ENCODE measurements at regions not wholly inside any gene's neighbourhood (a gene's known extent, or its start where the extent isn't known, plus 50 kb on each side); places are given as distances from the start of the nearest gene placed in this dataset.

- Histone ChIP-seq H3K79me2 (ENCODE audit: control insufficient read depth in 1 of 2, insufficient read depth in 2 of 2, low read length in 2 of 2) (no peaks in the 10 kb centered on the region), H3K4me2 (ENCODE audit: insufficient read depth in 1 of 2, low read depth in 2 of 2, low read length in 2 of 2) (no peak overlapping the region), H4K5ac (ENCODE audit: insufficient read length, low read depth, low read length) (no peak overlapping the region), H2BK20ac (ENCODE audit: low read length) (no peak overlapping the region), H4K8ac (ENCODE audit: extremely low read depth, insufficient read depth, low read length) (no peak overlapping the region), H3K9me3 (ENCODE audit: insufficient read depth in 2 of 2, low read depth in 1 of 2, low read length in 1 of 2) (no peaks in the 10 kb centered on the region), H3K4me3 (ENCODE audit: extremely low read depth in 1 of 4, insufficient read depth in 2 of 4, low read depth in 3 of 4, low read length in 4 of 4) (no peak overlapping the region; a peak in 1 of 8 replicates), H2AFZ (ENCODE audit: low read length) (peak overlapping the region; percentile 90), H3K27me3 (replicated peaks in 1 of 4; ENCODE audit: control insufficient read depth in 3 of 4, extremely low read depth in 1 of 4, insufficient read depth in 3 of 4, low read length in 3 of 4) (no peaks in the 10 kb centered on the region), H3K14ac (ENCODE audit: insufficient read length) (no peak overlapping the region), H3K4ac (replicated peaks; ENCODE audit: insufficient read length, low read depth, low read length) (no peak overlapping the region), H3K56ac (replicated peaks; ENCODE audit: insufficient read length, low read depth, low read length) (no peak overlapping the region), H2AK5ac (ENCODE audit: low read depth, low read length) (no peak overlapping the region), H3K79me1 (ENCODE audit: low read depth, low read length) (no peaks in the 10 kb centered on the region), H3K9ac (replicated peaks in 1 of 4; ENCODE audit: extremely low read depth in 1 of 4, low read depth in 3 of 4, low read length in 3 of 4) (no peak overlapping the region), H2BK12ac (ENCODE audit: low read depth, low read length) (no peak overlapping the region), H4K91ac (replicated peaks; ENCODE audit: insufficient read length, low read length) (no peak overlapping the region), H2BK120ac (replicated peaks; ENCODE audit: low read depth, low read length) (no peak overlapping the region), H3K4me1 (replicated peaks in 1 of 4; ENCODE audit: control insufficient read depth in 3 of 4, insufficient read depth in 4 of 4, low read length in 3 of 4) (no peaks in the 10 kb centered on the region; a peak in 2 of 7 replicates), H3K36me3 (ENCODE audit: control insufficient read depth in 2 of 4, insufficient read depth in 4 of 4, low read length in 3 of 4) (no peaks in the 10 kb centered on the region), H2BK15ac (ENCODE audit: low read length) (no peak overlapping the region), H2BK5ac (ENCODE audit: low read depth, low read length) (no peak overlapping the region), H4K20me1 (replicated peaks in 1 of 2; ENCODE audit: control insufficient read depth in 1 of 2, insufficient read depth in 2 of 2, low read length in 2 of 2) (no peaks in the 10 kb centered on the region), H3K23me2 (ENCODE audit: low read depth, low read length) (no peaks in the 10 kb centered on the region), H3K27ac (ENCODE audit: low read depth, low read length) (no peak overlapping the region), H3K18ac (ENCODE audit: extremely low read depth, low read length) (no peak overlapping the region), H3K23ac (ENCODE audit: insufficient read length) (no peak overlapping the region)
- ChIA-PET CTCF (ENCODE audit: partially characterized antibody) (interaction anchor here (0.7 to 1.9 kb wide), 4 partner anchors 10 to 155 kb away, joined by 3 to 7 read pairs (median 5); no protein-coding TSS in a partner anchor), POLR2A (ENCODE audit: partially characterized antibody) (no interaction called here)
- FAIRE-seq (no peak), DNase-seq (ENCODE audit: low read depth in 1 of 2, low spot score in 2 of 2) (no peak)
- 92% methylated on average over 19 of the region's 19 CpGs; no CpG with 5 or more reads in 1 of the 2 experiments for whole genome bisulfite sequencing, 2 experiments (ENCODE audit: extremely low coverage in 1 of 2, insufficient coverage in 1 of 2, insufficient read length in 1 of 2, insufficient replicate concordance in 2 of 2, low coverage in 1 of 2, low lambda C conversion rate in 2 of 2, missing lambda C conversion rate in 1 of 2)
- TF ChIP-seq MAFK (IDR thresholded peaks at IDR 0.05; ENCODE audit: low read depth, low read length) (no peak), NANOG (IDR thresholded peaks at IDR 0.05; ENCODE audit: insufficient read depth, low read depth, low read length, poor library complexity, severe bottlenecking) (no peak), RFX5 (IDR thresholded peaks at IDR 0.05; ENCODE audit: borderline replicate concordance, low read depth, low read length) (no peak), YY1 (IDR thresholded peaks at IDR 0.05; ENCODE audit: low read depth, low read length) (no peak), KDM1A (IDR thresholded peaks at IDR 0.05; ENCODE audit: borderline replicate concordance, low read length) (no peak), ASH2L (IDR thresholded peaks at IDR 0.05; ENCODE audit: low read length) (no peak), GABPA (IDR thresholded peaks at IDR 0.05; ENCODE audit: borderline replicate concordance, insufficient read depth, low read length) (no peak), CTCF (IDR thresholded peaks at IDR 0.05; ENCODE audit: control extremely low read depth in 1 of 3, insufficient read depth in 1 of 3, low read depth in 1 of 3, low read length in 3 of 3) (no peak), KDM4A (IDR thresholded peaks at IDR 0.05; ENCODE audit: low read depth, low read length, severe bottlenecking) (no peak), EZH2 (IDR thresholded peaks at IDR 0.05; ENCODE audit: low read depth, low read length, severe bottlenecking) (no peak)
Observed at GRCh38 chr14:103259801-103260628, 74.0 kb upstream of the EIF5 start.
